ENCODE measurements at regions not wholly inside any gene's neighbourhood (a gene's known extent, or its start where the extent isn't known, plus 50 kb on each side); places are given as distances from the start of the nearest gene placed in this dataset.

- H3K9me3 ChIP-seq (ENCODE audit: control insufficient read depth, insufficient read depth, low read length): no peaks in the 10 kb centered on the region
- no peak overlapping the region for H3K4me3 ChIP-seq (ENCODE audit: low read length)
- H3K9me2 ChIP-seq (replicated peaks; ENCODE audit: control insufficient read depth, low read length): no peaks in the 10 kb centered on the region
- no peak overlapping the region for H3K4me2 ChIP-seq (ENCODE audit: low read length)
- no peak overlapping the region for H3K27ac ChIP-seq (ENCODE audit: low read depth, low read length)
- TF ChIP-seq EZH2phosphoT487 (IDR thresholded peaks at IDR 0.05; ENCODE audit: borderline replicate concordance, low read length) (no peak), CTCF (IDR thresholded peaks at IDR 0.05; ENCODE audit: low read depth, low read length, poor library complexity, severe bottlenecking) (no peak)
- H3K79me2 ChIP-seq (ENCODE audit: control insufficient read depth, low read length): no peaks in the 10 kb centered on the region
- H3K4me1 ChIP-seq (ENCODE audit: control insufficient read depth, low read length): no peaks in the 10 kb centered on the region
- no peaks in the 10 kb centered on the region for H3F3A ChIP-seq (ENCODE audit: control insufficient read depth, insufficient read depth)
- no peaks in the 10 kb centered on the region for H4K20me1 ChIP-seq (ENCODE audit: control insufficient read depth, insufficient read depth, low read depth, low read length)
- no peaks in the 10 kb centered on the region for H3K36me3 ChIP-seq (ENCODE audit: control insufficient read depth, low read length)
- no peaks in the 10 kb centered on the region for H3K27me3 ChIP-seq (ENCODE audit: control insufficient read depth, low read length)
Measured at GRCh38 chr6:19408331-19408730, 428.8 kb upstream of the ID4 start.

- no peaks in the 10 kb centered on the region for H3K4me1 ChIP-seq (ENCODE audit: control insufficient read depth, low read length)
- H3K9me3 ChIP-seq (ENCODE audit: control insufficient read depth, insufficient read depth, low read length): no peaks in the 10 kb centered on the region
- H3K79me2 ChIP-seq (ENCODE audit: control insufficient read depth, low read length): no peaks in the 10 kb centered on the region
- H3K4me2 ChIP-seq (ENCODE audit: low read length): no peak overlapping the region
- no peak overlapping the region for H3K27ac ChIP-seq (ENCODE audit: low read depth, low read length)
- no peak for TF ChIP-seq CTCF (IDR thresholded peaks at IDR 0.05; ENCODE audit: low read depth, low read length, poor library complexity, severe bottlenecking)
- TF ChIP-seq EZH2phosphoT487 (IDR thresholded peaks at IDR 0.05; ENCODE audit: borderline replicate concordance, low read length): no peak
- no peaks in the 10 kb centered on the region for H4K20me1 ChIP-seq (ENCODE audit: control insufficient read depth, insufficient read depth, low read depth, low read length)
- H3F3A ChIP-seq (ENCODE audit: control insufficient read depth, insufficient read depth): no peaks in the 10 kb centered on the region
- H3K36me3 ChIP-seq (ENCODE audit: control insufficient read depth, low read length): no peaks in the 10 kb centered on the region
- H3K4me3 ChIP-seq (ENCODE audit: low read length): no peak overlapping the region
- no peaks in the 10 kb centered on the region for H3K9me2 ChIP-seq (replicated peaks; ENCODE audit: control insufficient read depth, low read length)
- no peaks in the 10 kb centered on the region for H3K27me3 ChIP-seq (ENCODE audit: control insufficient read depth, low read length)
Measured at GRCh38 chr6:19410481-19410880, 426.7 kb upstream of the ID4 start.

- Histone ChIP-seq H3K27ac (ENCODE audit: low read depth, low read length) (no peak overlapping the region), H3K79me2 (ENCODE audit: control insufficient read depth, low read length) (no peaks in the 10 kb centered on the region), H3K4me1 (ENCODE audit: control insufficient read depth, low read length) (no peaks in the 10 kb centered on the region), H3K9me2 (replicated peaks; ENCODE audit: control insufficient read depth, low read length) (no peaks in the 10 kb centered on the region), H3K27me3 (ENCODE audit: control insufficient read depth, low read length) (no peaks in the 10 kb centered on the region), H3K36me3 (ENCODE audit: control insufficient read depth, low read length) (no peaks in the 10 kb centered on the region), H3K4me3 (ENCODE audit: low read length) (no peak overlapping the region), H4K20me1 (ENCODE audit: control insufficient read depth, insufficient read depth, low read depth, low read length) (no peaks in the 10 kb centered on the region), H3K4me2 (ENCODE audit: low read length) (no peak overlapping the region), H3F3A (ENCODE audit: control insufficient read depth, insufficient read depth) (no peaks in the 10 kb centered on the region), H3K9me3 (ENCODE audit: control insufficient read depth, insufficient read depth, low read length) (no peaks in the 10 kb centered on the region)
- TF ChIP-seq CTCF (IDR thresholded peaks at IDR 0.05; ENCODE audit: low read depth, low read length, poor library complexity, severe bottlenecking): no peak
- TF ChIP-seq EZH2phosphoT487 (IDR thresholded peaks at IDR 0.05; ENCODE audit: borderline replicate concordance, low read length): no peak
Measured at GRCh38 chr6:19413323-19413722, 423.8 kb upstream of the ID4 start.
